ENCODE measurements at regions not wholly inside any gene's neighbourhood (a gene's known extent, or its start where the extent isn't known, plus 50 kb on each side); places are given as distances from the start of the nearest gene placed in this dataset.

DNA sequence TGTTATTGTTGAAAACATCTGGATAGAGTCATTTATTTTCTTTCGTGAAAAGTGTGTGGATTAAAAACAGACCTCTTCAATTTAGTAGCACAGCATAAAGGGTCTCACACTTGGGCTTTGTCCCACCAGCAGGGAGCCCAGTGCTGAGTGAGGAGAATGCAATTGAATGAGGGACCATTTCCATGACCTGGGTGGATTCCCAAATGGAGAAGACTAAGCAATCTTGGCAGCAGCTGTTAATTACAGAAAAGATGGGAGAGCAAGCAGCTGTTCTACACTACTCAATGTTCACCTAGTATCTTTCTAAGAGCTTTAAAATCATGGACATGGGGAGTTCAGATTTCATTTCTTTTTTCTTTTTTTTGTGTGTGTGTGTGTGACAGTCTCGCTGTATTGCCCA is 121.8 kb upstream of the FN1 start:
- TF ChIP-seq, protein P1, sequence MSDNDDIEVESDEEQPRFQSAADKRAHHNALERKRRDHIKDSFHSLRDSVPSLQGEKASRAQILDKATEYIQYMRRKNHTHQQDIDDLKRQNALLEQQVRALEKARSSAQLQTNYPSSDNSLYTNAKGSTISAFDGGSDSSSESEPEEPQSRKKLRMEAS (IDR thresholded peaks at IDR 0.05): no peak
- TF ChIP-seq JUND (IDR thresholded peaks at IDR 0.05; ENCODE audit: low read length): no peak
- TF ChIP-seq GABPA (IDR thresholded peaks at IDR 0.05; ENCODE audit: borderline replicate concordance, insufficient read depth, low read length): no peak
- TF ChIP-seq POLR2A (IDR thresholded peaks at IDR 0.05; ENCODE audit: control extremely low read depth in 1 of 2, low read depth in 2 of 2, low read length in 2 of 2): no peak
- TF ChIP-seq POLR2AphosphoS5 (IDR thresholded peaks at IDR 0.05; ENCODE audit: low read depth, low read length): no peak
- TF ChIP-seq SUZ12 (IDR thresholded peaks at IDR 0.05; ENCODE audit: low read length): no peak
- TF ChIP-seq YY1 (IDR thresholded peaks at IDR 0.05; ENCODE audit: low read depth, low read length): no peak
- TF ChIP-seq TEAD4 (IDR thresholded peaks at IDR 0.05; ENCODE audit: low read depth, low read length): no peak
- TF ChIP-seq, protein P2, sequence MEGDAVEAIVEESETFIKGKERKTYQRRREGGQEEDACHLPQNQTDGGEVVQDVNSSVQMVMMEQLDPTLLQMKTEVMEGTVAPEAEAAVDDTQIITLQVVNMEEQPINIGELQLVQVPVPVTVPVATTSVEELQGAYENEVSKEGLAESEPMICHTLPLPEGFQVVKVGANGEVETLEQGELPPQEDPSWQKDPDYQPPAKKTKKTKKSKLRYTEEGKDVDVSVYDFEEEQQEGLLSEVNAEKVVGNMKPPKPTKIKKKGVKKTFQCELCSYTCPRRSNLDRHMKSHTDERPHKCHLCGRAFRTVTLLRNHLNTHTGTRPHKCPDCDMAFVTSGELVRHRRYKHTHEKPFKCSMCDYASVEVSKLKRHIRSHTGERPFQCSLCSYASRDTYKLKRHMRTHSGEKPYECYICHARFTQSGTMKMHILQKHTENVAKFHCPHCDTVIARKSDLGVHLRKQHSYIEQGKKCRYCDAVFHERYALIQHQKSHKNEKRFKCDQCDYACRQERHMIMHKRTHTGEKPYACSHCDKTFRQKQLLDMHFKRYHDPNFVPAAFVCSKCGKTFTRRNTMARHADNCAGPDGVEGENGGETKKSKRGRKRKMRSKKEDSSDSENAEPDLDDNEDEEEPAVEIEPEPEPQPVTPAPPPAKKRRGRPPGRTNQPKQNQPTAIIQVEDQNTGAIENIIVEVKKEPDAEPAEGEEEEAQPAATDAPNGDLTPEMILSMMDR (IDR thresholded peaks at IDR 0.05; ENCODE audit: control extremely low read depth in 1 of 3, insufficient read depth in 1 of 3, low read depth in 1 of 3, low read length in 3 of 3): no peak
- TF ChIP-seq EZH2 (IDR thresholded peaks at IDR 0.05; ENCODE audit: low read depth, low read length, severe bottlenecking): no peak
- no peak for TF ChIP-seq MAFK (IDR thresholded peaks at IDR 0.05; ENCODE audit: low read depth, low read length)
- no peak for TF ChIP-seq SIN3A (conservative IDR thresholded peaks at IDR 0.05 in 1 of 2, IDR thresholded peaks at IDR 0.05 in 1 of 2; ENCODE audit: low read depth in 1 of 2, low read length in 2 of 2)
- no peak for TF ChIP-seq EGR1 (IDR thresholded peaks at IDR 0.05; ENCODE audit: borderline replicate concordance, low read depth, low read length)

Data from H1 (cell line).